ENCODE measurements at regions not wholly inside any gene's neighbourhood (a gene's known extent, or its start where the extent isn't known, plus 50 kb on each side); places are given as distances from the start of the nearest gene placed in this dataset.

DNA sequence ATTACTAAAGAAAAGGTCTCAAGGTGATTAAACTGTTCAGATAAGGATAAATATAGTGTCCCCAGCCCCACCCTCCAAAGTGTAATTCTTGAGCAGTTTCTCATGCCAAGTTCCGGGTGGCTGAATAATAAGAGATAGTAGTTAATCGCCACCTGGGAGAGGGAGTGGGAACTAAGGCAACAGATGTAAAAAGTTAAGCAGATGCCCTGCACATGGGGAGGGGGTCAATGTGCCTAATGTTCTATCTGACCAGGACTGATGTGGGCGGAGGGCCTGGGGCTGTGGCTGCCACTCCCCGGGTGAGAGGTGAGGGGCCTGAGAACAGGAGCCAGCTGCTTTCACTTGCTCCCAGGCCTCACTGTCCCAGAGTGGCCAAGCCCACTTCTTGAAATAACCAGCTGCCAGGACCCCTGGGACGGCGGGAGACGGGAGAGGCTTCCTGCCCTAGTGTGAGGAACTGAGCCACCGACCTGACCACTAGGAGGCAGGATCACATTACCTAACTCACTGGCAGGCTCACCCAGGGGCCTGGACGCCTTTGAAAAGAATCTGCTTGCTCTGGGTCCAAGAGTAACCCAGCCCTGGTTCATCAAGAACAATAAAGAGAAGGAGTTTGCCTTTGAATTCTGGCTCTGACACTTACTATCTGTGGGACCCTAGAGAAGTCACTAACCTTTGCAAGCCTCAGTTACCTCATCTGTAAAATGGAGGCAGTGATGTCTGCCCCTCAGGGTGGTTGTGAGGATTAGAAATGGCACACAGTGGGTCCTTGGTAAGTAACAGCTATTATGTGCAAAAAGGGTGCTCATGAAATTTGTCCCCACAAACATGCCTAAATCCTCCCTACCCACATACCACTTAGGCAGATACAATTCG, 179.2 kb downstream of the ATG4C start:
- ChIA-PET POLR2A (ENCODE audit: low non-redundant PET) (no interaction called here), CTCF (interaction anchor here (0.6 to 1.1 kb wide), 2 partner anchors 183 to 186 kb away, joined by 3 read pairs; no protein-coding TSS in a partner anchor)
- H3K4me3 ChIP-seq (ENCODE audit: low read depth, low read length, poor library complexity, severe bottlenecking): no peak overlapping the region
- no peak overlapping the region for H3K27ac ChIP-seq (ENCODE audit: low read depth, low read length, poor library complexity, severe bottlenecking)
- H3K9me3 ChIP-seq (ENCODE audit: low read depth, low read length, poor library complexity, severe bottlenecking): no peaks in the 10 kb centered on the region
- peak; percentile 87 for DNase-seq (ENCODE audit: low spot score)
- no TSS peak for BruUV-seq (replicated peaks)
- H3K36me3 ChIP-seq (ENCODE audit: insufficient read depth, low read length, poor library complexity, severe bottlenecking): no peaks in the 10 kb centered on the region
- H3K27me3 ChIP-seq (replicated peaks; ENCODE audit: insufficient read depth, low read depth, low read length, poor library complexity): no peaks in the 10 kb centered on the region
- intact Hi-C loops (cut with micrococcal nuclease; ENCODE audit: unreplicated experiment): loop anchor here (10.0 kb wide), 1 partner anchor 182 kb away; no protein-coding TSS in a partner anchor
- TF ChIP-seq, protein P1, sequence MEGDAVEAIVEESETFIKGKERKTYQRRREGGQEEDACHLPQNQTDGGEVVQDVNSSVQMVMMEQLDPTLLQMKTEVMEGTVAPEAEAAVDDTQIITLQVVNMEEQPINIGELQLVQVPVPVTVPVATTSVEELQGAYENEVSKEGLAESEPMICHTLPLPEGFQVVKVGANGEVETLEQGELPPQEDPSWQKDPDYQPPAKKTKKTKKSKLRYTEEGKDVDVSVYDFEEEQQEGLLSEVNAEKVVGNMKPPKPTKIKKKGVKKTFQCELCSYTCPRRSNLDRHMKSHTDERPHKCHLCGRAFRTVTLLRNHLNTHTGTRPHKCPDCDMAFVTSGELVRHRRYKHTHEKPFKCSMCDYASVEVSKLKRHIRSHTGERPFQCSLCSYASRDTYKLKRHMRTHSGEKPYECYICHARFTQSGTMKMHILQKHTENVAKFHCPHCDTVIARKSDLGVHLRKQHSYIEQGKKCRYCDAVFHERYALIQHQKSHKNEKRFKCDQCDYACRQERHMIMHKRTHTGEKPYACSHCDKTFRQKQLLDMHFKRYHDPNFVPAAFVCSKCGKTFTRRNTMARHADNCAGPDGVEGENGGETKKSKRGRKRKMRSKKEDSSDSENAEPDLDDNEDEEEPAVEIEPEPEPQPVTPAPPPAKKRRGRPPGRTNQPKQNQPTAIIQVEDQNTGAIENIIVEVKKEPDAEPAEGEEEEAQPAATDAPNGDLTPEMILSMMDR (conservative IDR thresholded peaks at IDR 0.05; ENCODE audit: low read depth, low read length): peak; percentile 80
- no peak for TF ChIP-seq EZH2 (IDR thresholded peaks at IDR 0.05; ENCODE audit: borderline replicate concordance, low read depth, low read length, poor library complexity, severe bottlenecking)
- H3K4me1 ChIP-seq (ENCODE audit: insufficient read depth, low read length, poor library complexity, severe bottlenecking): peaks cover 17% of the 10 kb centered on the region

DNA sequence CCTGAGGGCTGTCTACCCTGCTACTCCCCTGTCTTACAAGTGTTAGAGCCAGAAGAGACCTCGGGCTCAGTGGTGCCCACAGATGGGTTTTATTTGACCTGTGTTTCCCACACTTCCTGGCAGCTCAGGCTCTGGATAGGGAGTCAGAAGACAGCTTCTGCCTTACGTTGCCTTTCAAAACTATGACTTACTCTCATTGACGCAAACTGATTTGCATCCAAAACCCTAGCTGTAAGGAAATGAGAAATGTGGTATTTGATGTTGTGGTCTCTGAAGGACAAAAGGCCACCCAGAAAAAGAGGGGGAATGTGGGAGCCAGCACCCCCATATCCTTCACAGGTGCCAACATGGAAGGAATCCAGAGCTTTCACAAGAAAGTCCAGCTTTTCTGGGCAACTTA, 180.2 kb downstream of the ATG4C start:
- BruUV-seq (replicated peaks): no TSS peak
- intact Hi-C loops (cut with micrococcal nuclease; ENCODE audit: unreplicated experiment): loop anchor here (10.0 kb wide), 1 partner anchor 181 kb away; no protein-coding TSS in a partner anchor
- TF ChIP-seq, protein P1 (conservative IDR thresholded peaks at IDR 0.05; ENCODE audit: low read depth, low read length): no peak
- no peak for TF ChIP-seq EZH2 (IDR thresholded peaks at IDR 0.05; ENCODE audit: borderline replicate concordance, low read depth, low read length, poor library complexity, severe bottlenecking)

DNA sequence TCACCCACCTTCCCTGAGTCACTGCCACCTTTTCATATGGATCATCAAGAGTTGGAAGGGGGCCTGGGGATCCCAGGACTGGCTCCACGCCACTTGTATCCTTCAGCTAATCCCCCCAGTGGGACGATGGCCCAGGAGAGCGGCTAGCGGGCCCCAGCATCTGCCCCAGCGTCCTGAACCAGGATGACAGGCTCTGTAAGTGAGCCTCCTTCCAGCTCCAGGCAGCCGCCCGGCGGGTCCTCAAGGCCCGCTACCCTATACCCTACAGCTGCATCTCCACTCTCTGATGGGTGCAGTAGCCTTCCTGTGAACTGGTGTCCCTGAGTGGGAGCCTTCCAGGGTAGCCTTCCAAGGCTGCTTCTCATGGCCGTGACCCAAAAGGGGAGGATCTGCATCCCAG, 183.1 kb downstream of the ATG4C start:
- no peak for DNase-seq (ENCODE audit: low spot score)
- no peaks in the 10 kb centered on the region for H3K9me3 ChIP-seq (ENCODE audit: low read depth, low read length, poor library complexity, severe bottlenecking)
- H3K36me3 ChIP-seq (ENCODE audit: insufficient read depth, low read length, poor library complexity, severe bottlenecking): no peaks in the 10 kb centered on the region
- CTCF ChIA-PET: no interaction called here
- H3K27ac ChIP-seq (ENCODE audit: low read depth, low read length, poor library complexity, severe bottlenecking): no peak overlapping the region
- POLR2A ChIA-PET (ENCODE audit: low non-redundant PET): no interaction called here
- no peak overlapping the region for H3K4me3 ChIP-seq (ENCODE audit: low read depth, low read length, poor library complexity, severe bottlenecking)
- intact Hi-C loops (cut with micrococcal nuclease; ENCODE audit: unreplicated experiment): loop anchor here (10.0 kb wide), 1 partner anchor 178 kb away; no protein-coding TSS in a partner anchor
- BruUV-seq (replicated peaks): no TSS peak
- TF ChIP-seq, protein P1 (conservative IDR thresholded peaks at IDR 0.05; ENCODE audit: low read depth, low read length): no peak
- no peak for TF ChIP-seq EZH2 (IDR thresholded peaks at IDR 0.05; ENCODE audit: borderline replicate concordance, low read depth, low read length, poor library complexity, severe bottlenecking)
- H3K4me1 ChIP-seq (ENCODE audit: insufficient read depth, low read length, poor library complexity, severe bottlenecking): peaks cover 11% of the 10 kb centered on the region
- H3K27me3 ChIP-seq (replicated peaks; ENCODE audit: insufficient read depth, low read depth, low read length, poor library complexity): no peaks in the 10 kb centered on the region

More for the DNA sequence above, 180.2 kb downstream of the ATG4C start:
- no peak overlapping the region for H3K4me3 ChIP-seq (ENCODE audit: low read depth, low read length, poor library complexity, severe bottlenecking)
- no peak overlapping the region for H3K27ac ChIP-seq (ENCODE audit: low read depth, low read length, poor library complexity, severe bottlenecking)
- no peaks in the 10 kb centered on the region for H3K27me3 ChIP-seq (replicated peaks; ENCODE audit: insufficient read depth, low read depth, low read length, poor library complexity)
- DNase-seq (ENCODE audit: low spot score): no peak
- no peaks in the 10 kb centered on the region for H3K36me3 ChIP-seq (ENCODE audit: insufficient read depth, low read length, poor library complexity, severe bottlenecking)
- H3K4me1 ChIP-seq (ENCODE audit: insufficient read depth, low read length, poor library complexity, severe bottlenecking): peaks cover 17% of the 10 kb centered on the region
- ChIA-PET POLR2A (ENCODE audit: low non-redundant PET) (interaction anchor here (0.7 kb wide), 1 partner anchor 13 kb away, joined by 3 read pairs; no protein-coding TSS in a partner anchor), CTCF (interaction anchor here (0.6 to 1.1 kb wide), 2 partner anchors 53 to 185 kb away, joined by 3 read pairs; no protein-coding TSS in a partner anchor)
- no peaks in the 10 kb centered on the region for H3K9me3 ChIP-seq (ENCODE audit: low read depth, low read length, poor library complexity, severe bottlenecking)

Data from A673 (cell line).